B cell (primary cell): ENCODE measurements at regions not wholly inside any gene's neighbourhood (a gene's known extent, or its start where the extent isn't known, plus 50 kb on each side); places are given as distances from the start of the nearest gene placed in this dataset.

Experiments
- ATAC-seq: fragments of 200-7000 bp; cut with Tn5 transposase; one replicate; pipeline ENCODE4 v1.10.0; 2021; ENCODE audit warnings: low read depth, mild to moderate bottlenecking, moderate number of reproducible peaks, moderate library complexity
- CTCF ChIA-PET: fragments of 350-600 bp; sonication (Branson Sonifier 250); formaldehyde crosslinking; loops from one replicate; lab custom pipeline; 2021; ENCODE audit warnings: antibody characterized with exemption, inconsistent platforms; lab: Charles Lee
- POLR2A ChIA-PET: fragments of 350-600 bp; sonication (Branson Sonifier 250); formaldehyde crosslinking; loops from one replicate; lab custom pipeline; 2021; ENCODE audit warnings: antibody characterized with exemption; lab: Charles Lee
- DNase-seq: peaks from one replicate; pipeline ENCODE4 v3.0.0; 2013
- H2AFZ ChIP-seq: 2 replicates; pipeline ENCODE4 v1.6.1; 2012; ENCODE audit warnings: mild to moderate bottlenecking, low read depth, low read length; ENCODE audit not compliant: insufficient read depth, poor library complexity, severe bottlenecking
- H3K27ac ChIP-seq, 2 donors: 1 replicate in 1 of 2; 2 replicates in 1 of 2; pipeline ENCODE4 v1.5.1; 2012 to 2013; ENCODE audit warnings: low read length in 2 of 2, mild to moderate bottlenecking in 2 of 2, moderate library complexity in 1 of 2
- H3K27me3 ChIP-seq, 4 experiments: fragments of 200-600 bp in 1 of 4; sonication (generic) in 1 of 4; replicated peaks in 1 of 4; 1 replicate in 2 of 4; 2 replicates in 2 of 4; pipeline versions ENCODE4 v1.6.1 to v1.7.0; 2013 to 2016; ENCODE audit warnings: low read length in 3 of 4, mild to moderate bottlenecking in 2 of 4, mixed read lengths in 1 of 4, moderate library complexity in 1 of 4; ENCODE audit not compliant: insufficient read depth in 4 of 4, control insufficient read depth in 3 of 4; ENCODE audit errors: control extremely low read depth in 1 of 4
- H3K36me3 ChIP-seq, 2 experiments: replicated peaks in 1 of 2; 1 replicate in 1 of 2; 2 replicates in 1 of 2; pipeline versions ENCODE4 v1.6.1 to v1.7.1; 2013; ENCODE audit warnings: low read length in 1 of 2; ENCODE audit not compliant: insufficient read depth in 2 of 2, control insufficient read depth in 1 of 2; ENCODE audit errors: control extremely low read depth in 1 of 2, extremely low read depth in 1 of 2
- H3K4me1 ChIP-seq, 2 donors: fragments of 200-600 bp in 1 of 2; sonication (generic) in 1 of 2; 1 replicate in 1 of 2; 2 replicates in 1 of 2; pipeline versions ENCODE4 v1.5.1 to v1.6.1; 2013 to 2017; ENCODE audit warnings: low read length in 2 of 2; ENCODE audit not compliant: control insufficient read depth in 2 of 2, insufficient read depth in 2 of 2
- H3K4me2 ChIP-seq: replicated peaks from 2 replicates; pipeline ENCODE3; 2012; ENCODE audit warnings: mild to moderate bottlenecking, low read depth, low read length; ENCODE audit not compliant: poor library complexity, severe bottlenecking
- H3K4me3 ChIP-seq, 5 experiments: fragments of 200-600 bp in 1 of 5; sonication (generic) in 1 of 5; 1 replicate in 3 of 5; 2 replicates in 2 of 5; pipeline versions ENCODE4 v1.5.1 to v1.7.0; 2011 to 2016; ENCODE audit warnings: low read length in 4 of 5, mild to moderate bottlenecking in 4 of 5, low read depth in 2 of 5, control low read depth in 1 of 5, moderate library complexity in 1 of 5; ENCODE audit not compliant: insufficient read depth in 1 of 5; ENCODE audit errors: control extremely low read depth in 1 of 5, extremely low read depth in 1 of 5
- H3K79me2 ChIP-seq: fragments of 200-600 bp; sonication (generic); one replicate; pipeline ENCODE4 v1.6.0; 2016; ENCODE audit warnings: low read length; ENCODE audit not compliant: control insufficient read depth, insufficient read depth
- H3K9ac ChIP-seq: fragments of 200-600 bp; sonication (generic); 2 replicates; pipeline ENCODE4 v1.6.1; 2017; ENCODE audit warnings: mild to moderate bottlenecking, low read length, moderate library complexity
- H3K9me3 ChIP-seq, 3 donors: one replicate each; pipeline versions ENCODE4 v1.6.1 to v1.7.1; 2013; ENCODE audit warnings: low read length in 2 of 3; ENCODE audit not compliant: control insufficient read depth in 2 of 3, insufficient read depth in 1 of 3; ENCODE audit errors: control extremely low read depth in 1 of 3
- H4K20me1 ChIP-seq: 2 replicates; pipeline ENCODE4 v1.6.0; 2012; ENCODE audit warnings: mild to moderate bottlenecking, low read length; ENCODE audit not compliant: insufficient read depth, control insufficient read depth, poor library complexity, severe bottlenecking
- H3K27ac Mint-ChIP-seq: one replicate; pipeline ENCODE4 v1.8.0; 2021; ENCODE audit warnings: mixed read lengths
- H3K27me3 Mint-ChIP-seq: one replicate; pipeline ENCODE4 v1.8.0; 2021; ENCODE audit warnings: mixed read lengths
- H3K4me1 Mint-ChIP-seq: one replicate; pipeline ENCODE4 v1.8.0; 2021; ENCODE audit warnings: mixed read lengths
- H3K4me3 Mint-ChIP-seq: one replicate; pipeline ENCODE4 v1.8.0; 2021; ENCODE audit warnings: mixed read lengths
- H3K9me3 Mint-ChIP-seq: one replicate; pipeline ENCODE4 v1.8.0; 2022; ENCODE audit warnings: mixed read lengths; ENCODE audit not compliant: insufficient read depth
- EZH2 ChIP-seq: IDR thresholded peaks from 2 replicates; pipeline ENCODE4 v1.6.1; 2012; ENCODE audit warnings: borderline replicate concordance, low read depth, mild to moderate bottlenecking, moderate library complexity, low read length; ENCODE audit not compliant: insufficient read depth, poor library complexity, severe bottlenecking
- WGBS: methylation state at CpG from one replicate; pipeline ENCODE4 v1.1.5; 2013; ENCODE audit warnings: missing lambda C conversion rate; ENCODE audit not compliant: insufficient coverage; 5-methylcytosine and 5-hydroxymethylcytosine counted together
- intact Hi-C: fragments of 100-400 bp; cut with micrococcal nuclease; formaldehyde crosslinking; loops from one replicate; pipeline ENCODE4 v1.10.0; 2022
- TF ChIP-seq, protein P1 (sequence below): fragments of 200-600 bp; IDR thresholded peaks from one replicate; pipeline ENCODE4 v1.8.0; 2022; ENCODE audit warnings: antibody characterized with exemption, mild to moderate bottlenecking

DNA sequence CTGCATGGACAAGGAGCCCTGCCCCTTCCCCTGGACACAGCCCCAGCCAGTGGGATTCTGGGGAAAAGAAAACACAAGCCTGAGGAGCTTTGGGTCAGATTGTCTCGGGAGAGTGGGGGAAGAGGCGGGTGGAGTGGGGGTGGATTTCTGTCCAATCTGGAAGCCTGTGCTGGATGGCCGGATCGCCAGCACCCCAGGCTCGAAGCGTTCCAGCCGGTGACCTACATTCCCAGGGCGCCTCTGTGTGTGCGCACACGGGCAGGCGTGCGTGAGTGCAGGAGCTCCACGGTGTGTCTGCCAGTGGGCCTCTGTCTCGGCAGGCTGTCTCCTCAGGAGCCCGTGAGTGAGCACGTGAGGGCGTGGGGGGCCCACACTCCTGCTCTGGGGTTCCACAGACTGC, 74.3 kb upstream of the DAB2IP start:
- no peak overlapping the region for H3K27ac ChIP-seq
- TF ChIP-seq, protein P1, sequence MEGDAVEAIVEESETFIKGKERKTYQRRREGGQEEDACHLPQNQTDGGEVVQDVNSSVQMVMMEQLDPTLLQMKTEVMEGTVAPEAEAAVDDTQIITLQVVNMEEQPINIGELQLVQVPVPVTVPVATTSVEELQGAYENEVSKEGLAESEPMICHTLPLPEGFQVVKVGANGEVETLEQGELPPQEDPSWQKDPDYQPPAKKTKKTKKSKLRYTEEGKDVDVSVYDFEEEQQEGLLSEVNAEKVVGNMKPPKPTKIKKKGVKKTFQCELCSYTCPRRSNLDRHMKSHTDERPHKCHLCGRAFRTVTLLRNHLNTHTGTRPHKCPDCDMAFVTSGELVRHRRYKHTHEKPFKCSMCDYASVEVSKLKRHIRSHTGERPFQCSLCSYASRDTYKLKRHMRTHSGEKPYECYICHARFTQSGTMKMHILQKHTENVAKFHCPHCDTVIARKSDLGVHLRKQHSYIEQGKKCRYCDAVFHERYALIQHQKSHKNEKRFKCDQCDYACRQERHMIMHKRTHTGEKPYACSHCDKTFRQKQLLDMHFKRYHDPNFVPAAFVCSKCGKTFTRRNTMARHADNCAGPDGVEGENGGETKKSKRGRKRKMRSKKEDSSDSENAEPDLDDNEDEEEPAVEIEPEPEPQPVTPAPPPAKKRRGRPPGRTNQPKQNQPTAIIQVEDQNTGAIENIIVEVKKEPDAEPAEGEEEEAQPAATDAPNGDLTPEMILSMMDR: no peak
- TF ChIP-seq EZH2: no peak
- H2AFZ ChIP-seq: no peak overlapping the region
- H3K27me3 ChIP-seq: peaks cover 0 to 9% (median 1%) of the 10 kb centered on the region in 4 experiments
- no peak for ATAC-seq
- no peak overlapping the region for H3K27ac Mint-ChIP-seq
- ChIA-PET POLR2A (no interaction called here), CTCF (no interaction called here)
- no peak overlapping the region for H3K4me2 ChIP-seq
- H3K36me3 ChIP-seq: no peaks in the 10 kb centered on the region
- H3K4me3 ChIP-seq: no peak overlapping the region
- WGBS: 94% methylated on average over 17 of the region's 17 CpGs
- no peaks in the 10 kb centered on the region for H4K20me1 ChIP-seq
- no peak overlapping the region for H3K4me3 Mint-ChIP-seq
- DNase-seq: no peak
- H3K27me3 Mint-ChIP-seq: peaks cover 14% of the 10 kb centered on the region
- H3K4me1 ChIP-seq: no peaks in the 10 kb centered on the region
- no peak overlapping the region for H3K9ac ChIP-seq
- no peaks in the 10 kb centered on the region for H3K9me3 Mint-ChIP-seq
- H3K79me2 ChIP-seq: no peaks in the 10 kb centered on the region
- H3K9me3 ChIP-seq: no peaks in the 10 kb centered on the region
- no peaks in the 10 kb centered on the region for H3K4me1 Mint-ChIP-seq
- intact Hi-C loops: no loop called here

DNA sequence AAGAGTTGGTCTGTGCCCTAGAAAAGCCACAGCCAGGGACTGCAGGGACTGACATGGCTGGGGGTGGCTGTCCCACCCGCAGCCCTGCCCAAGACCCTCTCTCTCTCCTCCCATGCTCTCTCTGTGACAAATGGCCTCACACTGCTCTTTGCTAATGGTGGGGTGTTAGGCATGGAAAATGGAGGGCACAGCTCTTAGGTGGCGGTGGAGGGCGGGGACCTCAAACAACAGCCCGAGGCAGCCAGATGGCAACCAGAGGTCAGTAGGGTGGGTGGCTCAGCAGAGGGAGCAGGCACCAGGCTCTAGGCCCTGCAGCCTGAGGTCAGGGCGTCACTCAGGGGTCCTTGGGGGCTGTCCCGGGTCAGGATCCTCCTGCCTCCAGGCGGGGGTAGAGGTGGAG, 73.9 kb upstream of the DAB2IP start:
- H3K36me3 ChIP-seq: no peaks in the 10 kb centered on the region
- intact Hi-C loops: no loop called here
- H3K27me3 ChIP-seq: peaks cover 0 to 13% (median 1%) of the 10 kb centered on the region in 4 experiments
- TF ChIP-seq, protein P1: no peak
- no peak for TF ChIP-seq EZH2
- H3K4me1 Mint-ChIP-seq: no peaks in the 10 kb centered on the region
- no peak overlapping the region for H3K9ac ChIP-seq
- H3K79me2 ChIP-seq: no peaks in the 10 kb centered on the region
- WGBS: 100% methylated on average over 4 of the region's 7 CpGs
- H3K9me3 ChIP-seq: no peaks in the 10 kb centered on the region
- no peaks in the 10 kb centered on the region for H4K20me1 ChIP-seq
- H3K4me3 ChIP-seq: no peak overlapping the region
- no peak overlapping the region for H3K4me2 ChIP-seq
- no peak overlapping the region for H3K27ac Mint-ChIP-seq
- no peak overlapping the region for H3K4me3 Mint-ChIP-seq
- H3K27ac ChIP-seq: no peak overlapping the region
- no peaks in the 10 kb centered on the region for H3K9me3 Mint-ChIP-seq
- ChIA-PET POLR2A (no interaction called here), CTCF (no interaction called here)
- DNase-seq (no peak), ATAC-seq (no peak)
- H3K27me3 Mint-ChIP-seq: peaks cover 17% of the 10 kb centered on the region
- H3K4me1 ChIP-seq: no peaks in the 10 kb centered on the region
- no peak overlapping the region for H2AFZ ChIP-seq
